K562 (cell line): ENCODE measurements at regions not wholly inside any gene's neighbourhood (a gene's known extent, or its start where the extent isn't known, plus 50 kb on each side); places are given as distances from the start of the nearest gene placed in this dataset.

Experiments
- ARID1B ChIP-seq: fragments of 450-650 bp; IDR thresholded peaks from 2 replicates; pipeline ENCODE4 v1.6.1; 2016; ENCODE audit warnings: antibody characterized with exemption, mild to moderate bottlenecking, inconsistent platforms
- ETV6 ChIP-seq, 3 experiments: fragments of 150-350 bp in 1 of 3; sonication (generic) in 1 of 3; formaldehyde crosslinking in 1 of 3; IDR thresholded peaks; 2 replicates each; pipeline versions ENCODE4 v1.6.1 to v1.8.0; 2014 to 2022; ENCODE audit warnings: borderline replicate concordance in 2 of 3, low read depth in 2 of 3, antibody characterized with exemption in 1 of 3, low read length in 1 of 3, mild to moderate bottlenecking in 1 of 3, missing genetic modification reagents in 1 of 3
- HMG20B ChIP-seq: fragments of 250-450 bp; sonication (Bioruptor Pico); IDR thresholded peaks from 2 replicates; pipeline ENCODE4 v1.5.0; 2021; ENCODE audit warnings: mild to moderate bottlenecking
- MEF2D ChIP-seq: conservative IDR thresholded peaks from 2 replicates; pipeline ENCODE4 v1.6.1; 2016; ENCODE audit warnings: low read depth, missing genetic modification characterization, missing compliant biosample characterization
- POLR2AphosphoS5 ChIP-seq: IDR thresholded peaks from 2 replicates; pipeline ENCODE4 v1.6.1; 2011; ENCODE audit warnings: mild to moderate bottlenecking, low read depth, low read length, moderate library complexity; ENCODE audit not compliant: control insufficient read depth, insufficient read depth
- SMAD1 ChIP-seq: fragments of 150-350 bp; IDR thresholded peaks from 2 replicates; pipeline ENCODE4 v1.6.1; 2014; ENCODE audit warnings: low read length, low read depth; ENCODE audit not compliant: partially characterized antibody
- SP2 ChIP-seq: IDR thresholded peaks from 2 replicates; pipeline ENCODE4 v1.6.1; 2011; ENCODE audit warnings: mild to moderate bottlenecking, low read depth, low read length, moderate library complexity; ENCODE audit not compliant: poor library complexity, severe bottlenecking; ENCODE audit errors: extremely low read depth
- TCF7 ChIP-seq: sonication (generic); IDR thresholded peaks from 2 replicates; pipeline ENCODE4 v1.6.1; 2016; ENCODE audit warnings: antibody characterized with exemption, borderline replicate concordance
- ZNF311 ChIP-seq: fragments of 250-450 bp; sonication (Bioruptor Pico); IDR thresholded peaks from 2 replicates; pipeline ENCODE4 v1.4.0; 2020; ENCODE audit warnings: mild to moderate bottlenecking, moderate library complexity
- ZSCAN29 ChIP-seq: fragments of 450-650 bp; IDR thresholded peaks from 2 replicates; pipeline ENCODE4 v1.6.1; 2017
- TF ChIP-seq, protein P1 (sequence below): fragments of 250-450 bp; sonication (Bioruptor Pico); IDR thresholded peaks from 2 replicates; pipeline ENCODE4 v1.4.0; 2020; ENCODE audit warnings: mild to moderate bottlenecking, moderate library complexity, borderline replicate concordance

DNA sequence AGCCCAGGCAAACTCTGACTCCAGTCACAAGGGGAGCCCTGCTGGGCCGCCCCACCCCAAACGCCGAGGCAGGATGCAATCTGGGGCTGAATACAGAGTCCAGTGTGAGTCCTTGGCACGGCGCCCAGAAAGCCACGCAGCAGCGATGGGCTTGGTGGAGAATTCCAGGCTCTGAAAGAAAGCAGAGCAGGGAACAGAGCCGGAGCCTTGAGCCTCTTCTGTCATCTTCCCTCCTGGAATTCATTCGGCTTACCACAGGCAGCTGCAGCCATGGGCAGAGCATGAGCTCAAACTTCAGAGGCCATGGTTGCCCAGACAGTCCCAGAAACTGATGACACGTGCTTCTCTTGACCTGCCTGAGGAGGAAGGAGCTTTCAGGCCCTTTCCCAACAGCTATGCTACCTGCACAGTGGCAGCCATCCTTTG is 441.1 kb upstream of the JARID2 start:
- TF ChIP-seq TCF7 (no peak), SMAD1 (no peak), POLR2AphosphoS5 (no peak), ZNF311 (CRISPR knock-in tag) (no peak), HMG20B (no peak), SP2 (no peak), ZSCAN29 (no peak), ETV6 (IDR thresholded peaks at IDR 0.05; ENCODE audit: borderline replicate concordance in 1 of 2, low read depth in 2 of 2, low read length in 1 of 2) (no peak), ETV6 (CRISPR knock-in tag; IDR thresholded peaks at IDR 0.05; ENCODE audit: borderline replicate concordance) (no peak), MEF2D (no peak), ARID1B (no peak)
- TF ChIP-seq, protein P1, sequence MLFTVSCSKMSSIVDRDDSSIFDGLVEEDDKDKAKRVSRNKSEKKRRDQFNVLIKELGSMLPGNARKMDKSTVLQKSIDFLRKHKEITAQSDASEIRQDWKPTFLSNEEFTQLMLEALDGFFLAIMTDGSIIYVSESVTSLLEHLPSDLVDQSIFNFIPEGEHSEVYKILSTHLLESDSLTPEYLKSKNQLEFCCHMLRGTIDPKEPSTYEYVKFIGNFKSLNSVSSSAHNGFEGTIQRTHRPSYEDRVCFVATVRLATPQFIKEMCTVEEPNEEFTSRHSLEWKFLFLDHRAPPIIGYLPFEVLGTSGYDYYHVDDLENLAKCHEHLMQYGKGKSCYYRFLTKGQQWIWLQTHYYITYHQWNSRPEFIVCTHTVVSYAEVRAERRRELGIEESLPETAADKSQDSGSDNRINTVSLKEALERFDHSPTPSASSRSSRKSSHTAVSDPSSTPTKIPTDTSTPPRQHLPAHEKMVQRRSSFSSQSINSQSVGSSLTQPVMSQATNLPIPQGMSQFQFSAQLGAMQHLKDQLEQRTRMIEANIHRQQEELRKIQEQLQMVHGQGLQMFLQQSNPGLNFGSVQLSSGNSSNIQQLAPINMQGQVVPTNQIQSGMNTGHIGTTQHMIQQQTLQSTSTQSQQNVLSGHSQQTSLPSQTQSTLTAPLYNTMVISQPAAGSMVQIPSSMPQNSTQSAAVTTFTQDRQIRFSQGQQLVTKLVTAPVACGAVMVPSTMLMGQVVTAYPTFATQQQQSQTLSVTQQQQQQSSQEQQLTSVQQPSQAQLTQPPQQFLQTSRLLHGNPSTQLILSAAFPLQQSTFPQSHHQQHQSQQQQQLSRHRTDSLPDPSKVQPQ = no peak
